Gastroesophageal sphincter (tissue), 4 donors: ENCODE measurements at regions not wholly inside any gene's neighbourhood (a gene's known extent, or its start where the extent isn't known, plus 50 kb on each side); places are given as distances from the start of the nearest gene placed in this dataset.

Experiments used
- ATAC-seq: fragments of 150-250 bp; one replicate; pipeline ENCODE4 v1.9.1; 2016; ENCODE audit warnings: mild to moderate bottlenecking, moderate library complexity
- H3K27ac ChIP-seq, 4 donors: fragments of 200-600 bp; sonication (generic) in 3 of 4; 1 replicate in 3 of 4; 2 replicates in 1 of 4; pipeline ENCODE4 v1.5.1; 2016 to 2019
- H3K27me3 ChIP-seq: fragments of 200-600 bp; sonication (generic); one replicate; pipeline ENCODE4 v1.5.1; 2019
- H3K36me3 ChIP-seq, 2 donors: fragments of 200-600 bp; sonication (generic); one replicate each; pipeline ENCODE4 v1.5.1; 2019; ENCODE audit warnings: control low read depth in 1 of 2
- H3K4me1 ChIP-seq, 3 donors: fragments of 200-600 bp; sonication (generic); 1 replicate in 2 of 3; 2 replicates in 1 of 3; pipeline ENCODE4 v1.5.1; 2016 to 2019; ENCODE audit warnings: control low read depth in 2 of 3
- H3K4me3 ChIP-seq, 2 donors: fragments of 200-600 bp; sonication (generic); one replicate each; pipeline ENCODE4 v1.5.1; 2019; ENCODE audit warnings: mild to moderate bottlenecking in 1 of 2, moderate library complexity in 1 of 2
- H3K9me3 ChIP-seq, 3 donors: fragments of 200-600 bp; sonication (generic); one replicate each; pipeline ENCODE4 v1.5.1; 2017 to 2019; ENCODE audit warnings: control low read depth in 2 of 3
- EP300 ChIP-seq: sonication (generic); formaldehyde crosslinking; IDR thresholded peaks from one replicate; pipeline ENCODE4 v1.6.1; 2017; ENCODE audit warnings: antibody characterized with exemption, mild to moderate bottlenecking
- POLR2A ChIP-seq, 2 donors: fragments of 450-650 bp; IDR thresholded peaks; one replicate each; pipeline ENCODE4 v1.6.1; 2017; ENCODE audit warnings: antibody characterized with exemption in 2 of 2, mild to moderate bottlenecking in 2 of 2, moderate library complexity in 1 of 2
- POLR2AphosphoS5 ChIP-seq: sonication (generic); formaldehyde crosslinking; IDR thresholded peaks from one replicate; pipeline ENCODE4 v1.6.1; 2017; ENCODE audit warnings: antibody characterized with exemption
- whole genome bisulfite sequencing, 2 donors: methylation state at CpG; one replicate each; pipeline ENCODE4 v1.1.5; 2018; ENCODE audit warnings: low coverage in 1 of 2; 5-methylcytosine and 5-hydroxymethylcytosine counted together
- TF ChIP-seq, protein P1 (sequence below), 4 experiments: fragments of 200-600 bp in 2 of 4; fragments of 450-650 bp in 2 of 4; sonication (generic) in 1 of 4; IDR thresholded peaks; one replicate each; pipeline ENCODE4 v1.5.1; 2017 to 2019; ENCODE audit warnings: antibody characterized with exemption in 4 of 4, mild to moderate bottlenecking in 2 of 4, moderate library complexity in 2 of 4

DNA sequence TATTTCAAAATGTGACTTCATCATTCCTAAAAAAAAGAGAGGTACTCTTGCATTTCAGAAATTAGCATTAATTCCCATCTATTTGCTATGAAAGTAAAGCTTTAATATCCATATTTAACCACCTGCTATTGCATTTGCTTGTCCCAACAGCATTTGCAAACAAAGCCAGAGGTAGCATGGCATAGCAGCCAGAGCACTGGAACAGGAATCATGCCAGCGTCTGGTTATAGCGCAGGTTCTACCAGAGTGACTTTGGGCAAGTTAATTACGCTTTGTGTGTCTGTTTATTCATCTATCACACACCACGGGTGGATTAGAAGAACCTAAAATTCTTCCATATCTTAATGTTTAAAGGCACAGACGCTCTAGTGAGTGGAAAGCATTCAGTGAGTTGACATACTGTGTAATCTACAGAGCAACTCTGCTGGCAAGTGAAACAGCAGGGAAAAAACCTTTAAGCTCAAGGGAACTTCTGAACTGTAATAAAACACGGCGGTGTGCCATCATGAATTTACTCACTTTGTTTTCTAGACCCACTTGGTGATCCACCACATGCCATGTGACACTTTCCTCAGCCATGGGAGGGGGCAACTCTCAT is 76.6 kb upstream of the QRFPR start:
- no peaks in the 10 kb centered on the region for H3K9me3 ChIP-seq
- H3K4me3 ChIP-seq = no peak overlapping the region
- no peaks in the 10 kb centered on the region for H3K36me3 ChIP-seq
- H3K4me1 ChIP-seq = no peaks in the 10 kb centered on the region
- TF ChIP-seq EP300 (no peak), POLR2A (IDR thresholded peaks at IDR 0.05) (no peak), POLR2AphosphoS5 (no peak)
- TF ChIP-seq, protein P1, sequence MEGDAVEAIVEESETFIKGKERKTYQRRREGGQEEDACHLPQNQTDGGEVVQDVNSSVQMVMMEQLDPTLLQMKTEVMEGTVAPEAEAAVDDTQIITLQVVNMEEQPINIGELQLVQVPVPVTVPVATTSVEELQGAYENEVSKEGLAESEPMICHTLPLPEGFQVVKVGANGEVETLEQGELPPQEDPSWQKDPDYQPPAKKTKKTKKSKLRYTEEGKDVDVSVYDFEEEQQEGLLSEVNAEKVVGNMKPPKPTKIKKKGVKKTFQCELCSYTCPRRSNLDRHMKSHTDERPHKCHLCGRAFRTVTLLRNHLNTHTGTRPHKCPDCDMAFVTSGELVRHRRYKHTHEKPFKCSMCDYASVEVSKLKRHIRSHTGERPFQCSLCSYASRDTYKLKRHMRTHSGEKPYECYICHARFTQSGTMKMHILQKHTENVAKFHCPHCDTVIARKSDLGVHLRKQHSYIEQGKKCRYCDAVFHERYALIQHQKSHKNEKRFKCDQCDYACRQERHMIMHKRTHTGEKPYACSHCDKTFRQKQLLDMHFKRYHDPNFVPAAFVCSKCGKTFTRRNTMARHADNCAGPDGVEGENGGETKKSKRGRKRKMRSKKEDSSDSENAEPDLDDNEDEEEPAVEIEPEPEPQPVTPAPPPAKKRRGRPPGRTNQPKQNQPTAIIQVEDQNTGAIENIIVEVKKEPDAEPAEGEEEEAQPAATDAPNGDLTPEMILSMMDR (IDR thresholded peaks at IDR 0.05) = no peak
- WGBS, 2 donors = 32 to 58% methylated on average over 7 of the region's 7 CpGs
- no peak for ATAC-seq
- peaks cover 6% of the 10 kb centered on the region for H3K27me3 ChIP-seq
- no peak overlapping the region for H3K27ac ChIP-seq

DNA sequence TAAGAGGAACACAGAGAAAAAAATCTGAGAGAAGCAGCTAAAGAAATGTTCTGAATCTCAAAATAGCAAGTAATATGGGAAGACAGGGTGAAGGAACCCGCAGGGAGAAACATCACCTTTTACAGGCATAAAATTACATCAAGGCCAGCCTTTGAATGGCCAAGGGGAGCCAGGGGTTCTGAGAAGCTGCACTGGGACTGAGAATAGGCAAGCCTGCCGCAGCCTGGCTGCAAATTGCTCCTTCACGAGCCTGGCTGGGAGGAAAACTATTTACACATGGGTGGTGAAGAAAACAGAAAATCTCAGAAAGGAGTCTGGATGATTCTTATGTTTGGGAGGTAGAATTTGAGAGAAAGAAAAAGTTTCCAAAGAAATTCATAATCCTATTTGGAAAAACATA is 74.5 kb upstream of the QRFPR start:
- Histone ChIP-seq H3K36me3 (no peaks in the 10 kb centered on the region), H3K4me3 (no peak overlapping the region), H3K27me3 (peaks cover 6% of the 10 kb centered on the region), H3K9me3 (no peaks in the 10 kb centered on the region), H3K27ac (no peak overlapping the region), H3K4me1 (no peaks in the 10 kb centered on the region)
- TF ChIP-seq POLR2AphosphoS5 (no peak), POLR2A (IDR thresholded peaks at IDR 0.05) (no peak), EP300 (no peak)
- TF ChIP-seq, protein P1 (IDR thresholded peaks at IDR 0.05) = no peak
- 43 to 57% methylated on average over 1 to 3 of the region's 3 CpGs for WGBS, 2 donors
- no peak for ATAC-seq

DNA sequence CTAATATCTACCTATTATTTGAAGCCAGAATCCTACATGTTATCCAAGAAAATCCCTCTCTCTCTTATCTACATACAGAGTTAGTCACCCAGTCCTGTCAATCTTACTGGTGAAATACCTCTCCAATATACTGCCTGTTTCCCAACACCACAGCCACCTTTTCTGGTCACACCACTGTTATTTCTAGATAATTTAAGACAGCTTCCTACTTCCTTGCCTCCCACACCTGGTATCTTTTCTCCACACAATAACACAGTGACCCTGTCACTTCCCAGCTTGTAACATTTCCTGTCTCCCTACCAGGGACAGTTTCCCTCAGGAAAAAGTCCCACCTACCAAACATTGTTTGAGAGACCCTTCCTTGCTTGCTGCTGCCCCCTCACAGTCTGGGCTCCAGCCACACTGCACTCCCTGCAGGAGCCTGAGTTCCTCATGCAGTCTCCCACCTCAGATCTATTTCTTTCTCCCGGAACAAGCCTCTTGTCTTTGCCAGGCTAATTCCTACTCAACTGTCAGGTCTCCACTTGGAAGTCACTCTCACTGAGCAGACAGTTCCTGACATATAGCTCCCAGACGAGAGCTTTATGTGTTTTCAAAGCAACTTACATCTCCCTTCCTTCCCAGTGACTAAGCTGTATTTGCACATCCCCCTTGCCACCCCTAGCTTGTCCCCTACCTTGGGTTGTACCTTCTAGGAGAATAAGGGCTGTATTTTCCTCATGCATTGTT is 73.6 kb upstream of the QRFPR start:
- TF ChIP-seq POLR2A (IDR thresholded peaks at IDR 0.05) (no peak), EP300 (no peak), POLR2AphosphoS5 (no peak)
- TF ChIP-seq, protein P1 (IDR thresholded peaks at IDR 0.05) = no peak
- Histone ChIP-seq H3K27me3 (peaks cover 6% of the 10 kb centered on the region), H3K27ac (no peak overlapping the region), H3K4me3 (no peak overlapping the region), H3K9me3 (no peaks in the 10 kb centered on the region), H3K4me1 (no peaks in the 10 kb centered on the region), H3K36me3 (no peaks in the 10 kb centered on the region)
- no peak for ATAC-seq
- WGBS, 2 donors = 27 to 40% methylated on average over 2 of the region's 2 CpGs

DNA sequence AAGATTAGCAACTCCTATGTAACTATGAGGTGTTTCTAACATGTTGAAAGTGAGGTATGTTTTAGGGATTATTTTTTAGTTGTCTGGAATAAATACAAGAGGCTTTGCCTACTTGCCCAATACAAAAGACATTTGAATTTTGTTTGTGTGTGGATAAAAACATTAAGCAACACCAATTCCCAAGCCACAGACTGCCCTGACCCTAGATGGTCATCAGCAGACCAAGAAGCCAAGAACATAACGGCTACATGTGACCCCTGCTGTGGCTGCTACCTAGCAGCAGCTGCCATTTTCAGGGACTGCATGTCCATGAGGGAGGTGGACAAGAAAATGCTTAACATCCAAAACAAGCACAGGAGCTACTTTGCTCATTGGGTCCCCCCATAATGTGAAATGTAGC is 70.5 kb upstream of the QRFPR start:
- no peaks in the 10 kb centered on the region for H3K9me3 ChIP-seq
- WGBS, 2 donors = 100% methylated on average over 1 of the region's 1 CpG
- ATAC-seq = no peak
- H3K27me3 ChIP-seq = peaks cover 6% of the 10 kb centered on the region
- no peak for TF ChIP-seq EP300
- no peak for TF ChIP-seq POLR2A (IDR thresholded peaks at IDR 0.05)
- TF ChIP-seq, protein P1 (IDR thresholded peaks at IDR 0.05) = no peak
- no peak for TF ChIP-seq POLR2AphosphoS5
- H3K4me1 ChIP-seq = no peaks in the 10 kb centered on the region
- no peak overlapping the region for H3K27ac ChIP-seq
- no peaks in the 10 kb centered on the region for H3K36me3 ChIP-seq
- H3K4me3 ChIP-seq = no peak overlapping the region

DNA sequence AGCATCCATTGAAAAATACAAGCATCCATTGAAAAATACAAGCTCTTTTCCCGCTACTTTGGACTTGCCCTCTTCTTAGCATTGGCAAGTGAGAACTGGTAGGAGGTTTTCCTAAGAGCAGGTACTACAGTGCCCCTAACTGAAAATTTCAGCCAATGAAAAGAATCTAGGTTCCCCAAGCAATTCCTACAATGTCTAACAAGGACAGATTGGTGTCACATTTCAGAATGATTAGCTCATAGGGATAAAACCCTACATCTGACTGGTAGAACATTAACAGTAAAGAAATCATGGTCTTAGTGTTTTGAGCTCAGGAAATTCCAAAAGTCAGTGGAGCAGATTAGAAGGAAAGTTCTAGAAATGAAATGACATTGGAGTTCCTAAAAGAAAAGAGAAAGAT is 68.6 kb upstream of the QRFPR start:
- H3K4me1 ChIP-seq = no peaks in the 10 kb centered on the region
- no peaks in the 10 kb centered on the region for H3K36me3 ChIP-seq
- TF ChIP-seq POLR2AphosphoS5 (no peak), EP300 (no peak), POLR2A (IDR thresholded peaks at IDR 0.05) (no peak)
- TF ChIP-seq, protein P1 (IDR thresholded peaks at IDR 0.05) = no peak
- no peak overlapping the region for H3K27ac ChIP-seq
- no peaks in the 10 kb centered on the region for H3K9me3 ChIP-seq
- no peak for ATAC-seq
- WGBS, 2 donors = 100% methylated on average over 1 of the region's 1 CpG; no CpG with 5 or more reads in 1 of the 2 donors
- H3K27me3 ChIP-seq = peaks cover 4% of the 10 kb centered on the region
- no peak overlapping the region for H3K4me3 ChIP-seq
